Fibroblast of lung (primary cell): ENCODE measurements at regions not wholly inside any gene's neighbourhood (a gene's known extent, or its start where the extent isn't known, plus 50 kb on each side); places are given as distances from the start of the nearest gene placed in this dataset.

Source experiments
- DNase-seq, 2 donors: peaks; one replicate each; pipeline versions ENCODE4 v3.0.0 to v3.0.0-alpha.2; 2010; ENCODE audit warnings: low read depth in 2 of 2
- H2AFZ ChIP-seq: 2 replicates; pipeline ENCODE4 v1.5.1; 2012; ENCODE audit warnings: low read length, control low read depth, inconsistent platforms
- H3K27ac ChIP-seq: 2 replicates; pipeline ENCODE4 v1.5.1; 2011; ENCODE audit warnings: low read length, control low read depth; ENCODE audit not compliant: insufficient read depth
- H3K27me3 ChIP-seq: 2 replicates; pipeline ENCODE4 v1.5.1; 2011; ENCODE audit warnings: mild to moderate bottlenecking, low read length; ENCODE audit not compliant: control insufficient read depth, insufficient read depth
- H3K36me3 ChIP-seq: 2 replicates; pipeline ENCODE4 v1.5.1; 2011; ENCODE audit warnings: low read length; ENCODE audit not compliant: control insufficient read depth, insufficient read depth
- H3K4me1 ChIP-seq: 2 replicates; pipeline ENCODE4 v1.5.1; 2011; ENCODE audit warnings: low read length; ENCODE audit not compliant: control insufficient read depth, insufficient read depth; ENCODE audit errors: extremely low read depth
- H3K4me2 ChIP-seq: 2 replicates; pipeline ENCODE4 v1.5.1; 2011; ENCODE audit warnings: low read length, control low read depth; ENCODE audit not compliant: insufficient read depth; ENCODE audit errors: extremely low read depth
- H3K4me3 ChIP-seq, 4 experiments: fragments of 200-600 bp in 1 of 4; sonication (generic) in 1 of 4; replicated peaks in 1 of 4; 2 replicates each; pipeline ENCODE4 v1.5.1; 2011 to 2016; ENCODE audit warnings: low read length in 4 of 4, low read depth in 3 of 4, mild to moderate bottlenecking in 3 of 4, control low read depth in 2 of 4, inconsistent platforms in 1 of 4, mixed read lengths in 1 of 4; ENCODE audit not compliant: insufficient read depth in 1 of 4; ENCODE audit errors: control extremely low read depth in 1 of 4
- H3K79me2 ChIP-seq: 2 replicates; pipeline ENCODE4 v1.5.1; 2012; ENCODE audit warnings: mild to moderate bottlenecking, low read length, inconsistent platforms; ENCODE audit not compliant: control insufficient read depth, insufficient read depth
- H3K9ac ChIP-seq: 2 replicates; pipeline ENCODE4 v1.5.1; 2011; ENCODE audit warnings: mild to moderate bottlenecking, low read length, control low read depth; ENCODE audit not compliant: insufficient read depth
- H3K9me3 ChIP-seq: 2 replicates; pipeline ENCODE4 v1.5.1; 2012; ENCODE audit warnings: low read depth, low read length; ENCODE audit not compliant: control insufficient read depth, insufficient read depth
- H4K20me1 ChIP-seq: 2 replicates; pipeline ENCODE4 v1.5.1; 2011; ENCODE audit warnings: low read length; ENCODE audit not compliant: control insufficient read depth, insufficient read depth; ENCODE audit errors: extremely low read depth
- EZH2 ChIP-seq: IDR thresholded peaks from 2 replicates; pipeline ENCODE4 v1.5.1; 2012; ENCODE audit warnings: low read length, control low read depth, mild to moderate bottlenecking; ENCODE audit errors: missing control alignments
- TF ChIP-seq, protein P1 (sequence below), 2 donors: IDR thresholded peaks in 1 of 2; conservative IDR thresholded peaks in 1 of 2; 1 replicate in 1 of 2; 2 replicates in 1 of 2; pipeline ENCODE4 v1.5.1; 2011 to 2012; ENCODE audit warnings: low read length in 2 of 2, control low read depth in 1 of 2, inconsistent platforms in 1 of 2, low read depth in 1 of 2, mild to moderate bottlenecking in 1 of 2

DNA sequence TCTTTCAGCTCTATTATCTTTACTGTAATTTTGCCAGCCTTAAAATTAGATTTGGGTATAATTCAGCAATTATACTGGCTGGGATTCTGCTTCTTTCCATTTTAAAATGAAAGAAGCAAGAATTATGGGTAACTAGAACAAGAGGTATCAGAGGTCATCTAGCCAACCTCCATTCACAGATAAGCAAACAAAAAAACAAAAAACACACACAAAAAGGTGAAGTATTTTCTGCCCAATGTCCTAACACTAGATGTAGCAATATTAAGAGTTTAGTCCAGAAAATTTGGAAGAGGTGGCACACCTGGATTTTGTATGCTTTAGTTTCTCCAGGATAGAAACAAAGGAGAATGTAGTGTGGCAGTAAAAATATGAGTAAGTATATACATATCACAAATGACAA is 68.1 kb upstream of the ANXA1 start:
- Histone ChIP-seq H3K4me2 (no peak overlapping the region), H3K9me3 (no peaks in the 10 kb centered on the region), H3K27me3 (no peaks in the 10 kb centered on the region), H3K36me3 (no peaks in the 10 kb centered on the region), H3K79me2 (no peaks in the 10 kb centered on the region), H3K4me1 (no peaks in the 10 kb centered on the region), H3K4me3 (no peak overlapping the region), H2AFZ (no peak overlapping the region), H3K27ac (no peak overlapping the region), H3K9ac (no peak overlapping the region), H4K20me1 (no peaks in the 10 kb centered on the region)
- no peak for DNase-seq
- TF ChIP-seq, protein P1, sequence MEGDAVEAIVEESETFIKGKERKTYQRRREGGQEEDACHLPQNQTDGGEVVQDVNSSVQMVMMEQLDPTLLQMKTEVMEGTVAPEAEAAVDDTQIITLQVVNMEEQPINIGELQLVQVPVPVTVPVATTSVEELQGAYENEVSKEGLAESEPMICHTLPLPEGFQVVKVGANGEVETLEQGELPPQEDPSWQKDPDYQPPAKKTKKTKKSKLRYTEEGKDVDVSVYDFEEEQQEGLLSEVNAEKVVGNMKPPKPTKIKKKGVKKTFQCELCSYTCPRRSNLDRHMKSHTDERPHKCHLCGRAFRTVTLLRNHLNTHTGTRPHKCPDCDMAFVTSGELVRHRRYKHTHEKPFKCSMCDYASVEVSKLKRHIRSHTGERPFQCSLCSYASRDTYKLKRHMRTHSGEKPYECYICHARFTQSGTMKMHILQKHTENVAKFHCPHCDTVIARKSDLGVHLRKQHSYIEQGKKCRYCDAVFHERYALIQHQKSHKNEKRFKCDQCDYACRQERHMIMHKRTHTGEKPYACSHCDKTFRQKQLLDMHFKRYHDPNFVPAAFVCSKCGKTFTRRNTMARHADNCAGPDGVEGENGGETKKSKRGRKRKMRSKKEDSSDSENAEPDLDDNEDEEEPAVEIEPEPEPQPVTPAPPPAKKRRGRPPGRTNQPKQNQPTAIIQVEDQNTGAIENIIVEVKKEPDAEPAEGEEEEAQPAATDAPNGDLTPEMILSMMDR (conservative IDR thresholded peaks at IDR 0.05 in 1 of 2, IDR thresholded peaks at IDR 0.05 in 1 of 2; ENCODE audit: low read depth in 1 of 2, low read length in 2 of 2) = no peak
- TF ChIP-seq EZH2 = no peak

DNA sequence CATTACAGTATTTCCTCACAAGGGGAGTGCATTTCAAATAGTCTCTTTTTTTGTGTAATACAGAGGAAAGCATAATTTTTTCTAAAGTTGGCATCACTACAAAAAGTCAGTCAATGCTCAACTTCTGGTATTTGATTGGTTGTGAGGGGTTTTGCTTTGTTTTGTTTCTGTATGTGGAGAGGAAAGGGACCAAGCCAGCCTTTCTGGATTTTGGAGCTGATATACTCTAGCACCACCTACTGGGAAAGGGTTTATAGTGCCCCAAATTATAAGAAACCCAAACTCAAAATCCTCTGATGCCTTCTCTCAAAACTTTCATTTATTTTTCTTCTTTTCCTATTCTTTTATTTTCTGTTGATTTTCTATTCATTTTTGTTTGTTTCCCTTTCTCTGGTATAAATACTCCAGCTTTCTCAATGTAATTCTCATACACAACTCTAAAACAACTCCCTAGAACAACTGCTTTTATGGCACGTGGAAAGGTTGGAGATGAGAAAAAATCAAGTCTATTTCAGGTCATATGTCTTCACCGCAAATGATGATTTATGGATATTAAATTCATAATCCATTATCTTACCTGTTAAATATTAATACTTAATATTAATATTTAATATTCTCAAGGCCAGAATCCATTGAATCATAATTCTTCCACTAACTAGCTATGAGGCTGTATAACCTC is 69.5 kb upstream of the ANXA1 start:
- H4K20me1 ChIP-seq = no peaks in the 10 kb centered on the region
- H3K4me3 ChIP-seq = no peak overlapping the region
- H3K4me2 ChIP-seq = no peak overlapping the region
- H3K27ac ChIP-seq = no peak overlapping the region
- no peak overlapping the region for H3K9ac ChIP-seq
- TF ChIP-seq, protein P1 (conservative IDR thresholded peaks at IDR 0.05 in 1 of 2, IDR thresholded peaks at IDR 0.05 in 1 of 2; ENCODE audit: low read depth in 1 of 2, low read length in 2 of 2) = peak; percentile 88 to 94
- TF ChIP-seq EZH2 = no peak
- H3K9me3 ChIP-seq = no peaks in the 10 kb centered on the region
- H3K4me1 ChIP-seq = no peaks in the 10 kb centered on the region
- no peaks in the 10 kb centered on the region for H3K36me3 ChIP-seq
- H2AFZ ChIP-seq = no peak overlapping the region
- H3K79me2 ChIP-seq = no peaks in the 10 kb centered on the region
- no peaks in the 10 kb centered on the region for H3K27me3 ChIP-seq
- DNase-seq = peak; percentile 32 to 80

DNA sequence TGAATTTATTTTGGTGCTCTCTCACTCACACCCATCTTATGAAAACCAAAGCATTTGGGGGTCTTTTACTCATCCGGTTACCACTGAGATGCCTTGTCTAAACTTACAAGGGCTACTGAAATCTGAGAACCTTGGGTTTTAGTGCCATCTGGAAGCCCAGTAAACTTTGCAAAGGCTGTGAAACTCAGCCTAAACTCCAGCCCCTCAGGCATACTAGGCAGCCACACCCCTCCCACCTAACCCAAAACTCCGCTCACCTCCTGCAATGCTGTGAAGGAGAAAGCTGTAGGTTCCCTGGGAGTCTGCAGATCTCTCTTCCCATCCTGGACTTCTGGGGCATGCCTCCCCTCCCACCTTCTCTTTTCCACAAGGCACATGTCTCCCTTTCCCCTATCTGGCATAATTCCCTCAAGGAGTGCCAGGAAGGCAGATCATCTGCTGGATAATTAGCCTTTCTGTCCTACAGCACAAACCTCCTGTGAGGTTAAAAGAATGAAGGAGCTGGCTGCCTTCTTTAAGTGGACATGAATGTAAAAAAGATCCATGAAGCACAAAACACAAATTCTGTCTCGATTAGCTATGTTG is 71.5 kb upstream of the ANXA1 start:
- TF ChIP-seq, protein P1 (conservative IDR thresholded peaks at IDR 0.05 in 1 of 2, IDR thresholded peaks at IDR 0.05 in 1 of 2; ENCODE audit: low read depth in 1 of 2, low read length in 2 of 2) = no peak
- TF ChIP-seq EZH2 = no peak

More for the DNA sequence above, 71.5 kb upstream of the ANXA1 start:
- H3K4me3 ChIP-seq = no peak overlapping the region
- H3K27me3 ChIP-seq = no peaks in the 10 kb centered on the region
- no peak for DNase-seq
- H3K4me2 ChIP-seq = no peak overlapping the region
- no peaks in the 10 kb centered on the region for H3K79me2 ChIP-seq
- no peak overlapping the region for H3K9ac ChIP-seq
- H3K27ac ChIP-seq = no peak overlapping the region
- H2AFZ ChIP-seq = peak overlapping the region; percentile 5
- H4K20me1 ChIP-seq = no peaks in the 10 kb centered on the region
- H3K4me1 ChIP-seq = peaks cover 2% of the 10 kb centered on the region
- H3K9me3 ChIP-seq = no peaks in the 10 kb centered on the region
- no peaks in the 10 kb centered on the region for H3K36me3 ChIP-seq
